ENCODE measurements at regions not wholly inside any gene's neighbourhood (a gene's known extent, or its start where the extent isn't known, plus 50 kb on each side); places are given as distances from the start of the nearest gene placed in this dataset.
A peak's percentile ranks its signal among the peaks of the same experiment; 100 is the strongest.

- DNase-seq, result no peak
Observed at GRCh38 chr14:101184104-101184455, 280.6 kb upstream of the RTL1 start.

DNA sequence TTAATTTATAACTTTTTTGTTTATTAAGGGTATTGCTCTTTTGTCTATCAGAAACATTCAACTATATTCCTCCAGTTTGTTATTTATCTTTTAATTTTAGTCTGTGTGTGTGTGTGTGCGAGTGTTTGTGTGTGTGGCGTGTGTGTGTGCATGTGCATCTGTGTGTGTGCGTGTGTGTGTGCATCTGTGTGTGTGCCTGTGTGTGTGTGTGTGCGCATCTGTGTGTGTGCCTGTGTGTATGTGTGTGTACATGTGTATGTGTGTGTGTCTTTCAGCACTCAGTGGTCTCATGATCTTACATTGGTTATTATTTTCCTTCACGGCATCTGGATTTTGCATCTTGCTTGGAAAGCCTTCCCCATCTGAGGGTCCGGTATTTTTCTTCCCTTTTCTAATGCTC lies 281.1 kb upstream of the RTL1 start:
- DNase-seq, result no peak

GRCh38 chr14:101185073-101185835 lies 281.7 kb upstream of the RTL1 start:
- no peak for DNase-seq

DNA sequence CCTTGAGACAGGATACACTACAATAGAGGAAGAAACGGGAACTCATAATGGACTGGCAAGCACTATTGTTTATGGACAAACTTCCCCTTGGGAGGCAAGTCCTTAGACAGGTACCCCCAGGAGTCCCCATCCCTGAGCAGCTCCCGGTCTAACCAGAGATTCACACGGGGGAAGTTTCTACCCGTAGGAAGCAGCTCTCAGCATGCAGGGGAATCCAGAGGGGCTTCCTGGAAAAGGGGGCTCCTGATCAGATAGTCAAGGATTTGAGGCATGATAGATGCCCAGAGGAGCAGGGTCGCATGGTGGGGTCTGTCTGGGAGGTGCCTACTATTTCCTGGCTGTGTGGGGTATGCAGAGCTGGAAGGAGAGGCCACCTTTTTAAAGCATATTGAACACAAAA lies 282.4 kb upstream of the RTL1 start:
- no peak for DNase-seq

GRCh38 chr14:101186544-101186943 lies 283.0 kb upstream of the RTL1 start:
- DNase-seq, result no peak

GRCh38 chr14:101186992-101187815 lies 283.7 kb upstream of the RTL1 start:
- DNase-seq, result no peak

DNA sequence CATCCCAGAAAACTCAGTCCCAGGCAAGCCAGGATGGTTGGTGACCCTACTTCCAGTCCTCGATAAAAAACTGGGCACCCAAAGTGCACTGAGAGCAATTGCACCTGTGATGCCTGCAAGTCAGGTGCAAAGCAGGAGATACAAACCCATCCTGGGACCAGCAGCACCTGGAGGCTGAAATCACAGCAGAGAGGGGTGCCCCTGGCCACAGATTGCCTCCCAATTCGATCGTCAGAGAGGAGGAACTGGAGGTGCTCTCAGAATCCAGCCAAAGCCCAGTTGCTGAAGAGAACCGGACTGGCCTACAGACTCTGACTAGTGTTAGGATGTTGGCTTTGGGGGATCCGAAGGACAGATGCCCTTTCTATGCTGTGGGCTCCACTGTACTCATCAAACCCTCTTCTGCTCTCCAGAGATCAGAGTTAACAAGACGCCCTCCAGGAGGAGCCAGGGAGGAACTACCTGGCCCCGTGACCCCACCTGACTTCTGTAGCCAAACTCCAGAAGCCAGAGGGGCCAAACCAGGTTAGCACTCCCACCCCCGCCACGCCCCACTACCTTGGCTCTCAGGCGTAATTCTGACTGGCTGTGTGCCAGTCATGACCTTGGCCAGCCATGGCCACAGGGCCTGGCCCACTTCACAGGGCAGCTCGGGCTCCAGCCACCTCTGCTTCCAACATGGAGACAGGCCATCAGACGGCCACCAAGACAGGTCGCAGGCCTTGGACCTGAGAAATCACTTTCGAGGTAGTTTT lies 284.5 kb upstream of the RTL1 start:
- no peak for DNase-seq

DNA sequence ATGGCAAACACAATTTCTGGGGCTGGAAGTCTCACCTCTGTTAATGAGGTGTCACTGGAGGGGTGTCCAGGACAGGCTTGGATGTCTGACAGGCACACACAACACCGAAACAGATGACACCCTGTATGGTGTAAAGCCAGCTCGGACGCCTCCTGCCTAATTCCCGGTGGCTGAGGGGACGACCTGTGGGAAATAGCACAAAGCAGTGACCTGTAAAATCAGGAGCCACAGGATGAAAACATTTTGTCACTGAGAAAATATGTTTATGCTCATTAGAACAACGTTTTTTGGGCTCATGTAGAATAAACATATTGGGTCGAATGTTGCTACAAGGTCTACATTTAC lies 285.0 kb upstream of the RTL1 start:
- DNase-seq, result no peak

DNA sequence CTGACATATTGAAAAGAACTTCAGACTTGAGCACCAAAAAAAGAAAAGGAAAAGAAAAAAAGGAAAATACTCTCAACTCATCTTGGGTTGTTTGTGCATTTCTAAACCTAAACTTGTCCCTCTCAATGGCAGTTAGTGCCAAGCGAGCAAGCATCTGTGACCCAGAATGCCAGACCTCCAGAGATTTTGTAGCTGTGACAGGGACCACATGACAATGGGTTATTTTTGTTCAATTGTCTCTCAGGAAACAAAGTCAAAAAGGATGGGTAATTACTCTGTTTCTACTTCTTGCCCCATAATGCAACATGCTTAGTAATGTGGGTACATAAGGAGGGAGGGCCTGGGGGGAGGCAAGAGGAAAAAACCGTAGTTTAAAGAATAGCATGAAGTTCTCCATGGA lies 285.7 kb upstream of the RTL1 start:
- DNase-seq, result no peak

GRCh38 chr14:101189962-101190560 lies 286.5 kb upstream of the RTL1 start:
- DNase-seq, result no peak

DNA sequence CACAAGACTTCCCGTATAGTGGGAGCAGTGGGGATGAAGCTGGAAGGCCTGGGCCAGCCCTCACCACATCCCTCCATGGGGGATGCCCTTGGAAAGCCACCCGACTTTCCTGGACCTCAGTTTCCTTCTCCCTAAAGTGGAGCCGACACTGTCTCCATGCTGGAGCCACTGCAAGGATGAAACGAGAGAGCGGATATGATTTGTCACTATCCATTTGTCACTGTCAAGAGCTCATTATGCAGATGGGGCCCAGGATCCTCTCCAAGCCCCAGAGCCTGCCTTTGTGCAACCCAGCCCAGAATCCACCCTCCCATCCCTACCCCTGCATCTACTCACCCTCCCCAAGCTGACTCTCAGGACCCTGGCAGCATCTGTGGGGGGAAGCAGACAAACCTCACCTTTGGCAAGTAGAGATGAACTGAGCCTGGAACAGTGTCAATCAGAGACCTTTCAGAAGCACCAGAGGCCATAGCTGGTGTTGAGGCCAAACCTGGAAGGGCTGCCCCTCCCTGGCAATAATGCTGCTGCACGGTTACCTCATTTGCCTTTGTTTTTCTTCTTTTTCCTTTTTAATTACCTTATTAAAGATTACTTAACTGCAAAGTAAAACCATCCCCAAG lies 287.7 kb upstream of the RTL1 start:
- no peak for DNase-seq

GRCh38 chr14:101191721-101192660 lies 288.5 kb upstream of the RTL1 start:
- no peak for DNase-seq

GRCh38 chr14:101192661-101193000 lies 289.1 kb upstream of the RTL1 start:
- DNase-seq, result no peak

DNA sequence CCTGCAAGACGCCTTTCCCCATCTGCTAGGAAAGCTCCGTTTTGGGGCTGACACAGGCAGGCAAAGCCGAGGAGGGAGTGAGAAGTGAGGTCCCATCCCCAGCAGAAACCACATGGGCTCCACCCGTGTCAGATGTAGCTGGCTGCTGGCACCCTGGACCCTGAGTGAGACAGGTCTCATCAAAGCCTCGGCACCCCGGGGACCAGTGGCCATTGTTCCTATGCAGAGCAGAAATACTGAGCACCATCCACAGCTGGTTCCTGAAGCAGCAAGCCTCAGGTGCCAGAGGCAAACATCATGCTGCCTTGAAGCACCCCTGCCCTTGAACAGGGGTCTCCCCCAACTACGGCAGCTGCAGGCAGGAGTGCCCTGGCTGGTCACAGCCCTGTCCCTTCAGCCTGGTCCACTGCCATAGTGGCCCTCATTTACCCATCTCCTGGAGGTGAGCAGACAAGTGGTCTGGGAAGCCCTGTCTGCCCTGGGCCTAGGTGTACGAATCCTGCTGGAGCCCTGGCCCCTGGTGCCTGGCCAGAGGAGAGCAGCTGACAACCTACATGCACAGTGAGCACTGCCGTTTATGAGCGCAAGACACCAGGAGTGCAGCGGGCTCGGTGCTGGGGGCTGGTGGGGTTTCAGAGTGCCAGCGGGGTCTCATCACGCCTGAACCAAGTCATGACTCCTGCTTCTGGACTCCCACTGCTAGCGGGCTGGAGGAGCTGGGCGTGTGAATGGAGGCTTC lies 289.8 kb upstream of the RTL1 start:
- no peak for DNase-seq

DNA sequence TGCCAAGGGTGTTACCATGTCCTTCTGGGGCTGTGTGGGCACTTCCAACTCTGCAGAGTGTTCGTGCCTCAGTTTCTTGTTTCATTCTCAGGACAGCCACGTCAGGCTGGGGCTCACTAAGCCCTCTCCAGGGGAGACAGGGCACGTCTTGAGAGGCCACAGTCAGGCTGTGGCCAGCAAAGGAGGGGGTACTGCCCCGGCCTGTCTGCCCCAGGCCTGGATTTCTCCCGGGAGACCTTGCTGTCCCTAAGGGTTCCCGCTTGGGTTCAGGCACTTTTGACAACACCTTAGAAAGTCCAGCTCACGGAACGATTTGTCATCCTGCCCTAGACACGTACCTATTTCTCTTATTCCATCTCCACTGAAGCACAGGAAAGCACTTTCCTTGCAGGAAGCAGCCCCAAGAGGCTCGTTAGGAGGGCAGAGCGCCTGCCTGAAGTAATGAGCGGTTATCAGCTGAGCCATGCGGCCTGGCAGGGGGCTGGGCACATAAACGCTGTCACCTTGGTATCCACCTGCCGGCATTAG lies 290.4 kb upstream of the RTL1 start:
- no peak for DNase-seq

GRCh38 chr14:101194373-101195308 lies 291.1 kb upstream of the RTL1 start:
- DNase-seq, result peak; percentile 71

DNA sequence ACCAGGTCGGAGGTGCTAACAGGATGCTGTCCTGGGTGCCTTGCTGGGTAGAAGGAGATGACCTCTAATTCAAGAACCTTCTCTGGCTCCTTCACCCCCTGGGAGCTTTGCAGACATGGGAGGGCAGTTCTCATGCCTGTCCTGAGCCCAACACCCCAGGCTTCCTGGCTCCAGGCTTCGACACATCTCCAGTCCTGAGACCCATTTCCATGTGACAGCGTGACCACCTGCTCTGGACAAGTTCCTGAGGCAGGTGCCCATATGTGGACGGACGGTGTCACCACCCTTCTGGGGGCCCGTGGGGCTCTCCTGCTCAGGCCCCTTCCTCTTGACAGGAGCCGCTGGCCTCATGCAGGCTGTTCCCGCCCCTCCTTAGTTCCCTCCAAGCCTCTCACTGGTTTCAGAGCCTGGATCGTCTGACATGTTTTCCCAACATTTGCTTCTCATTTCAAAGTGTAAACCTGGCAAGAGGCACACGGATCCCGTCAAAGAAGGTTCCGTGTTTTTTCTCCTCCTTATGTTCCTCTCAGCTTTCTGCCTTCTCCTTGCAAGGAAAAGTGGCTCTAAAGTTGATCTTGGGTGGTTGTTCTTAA lies 291.9 kb upstream of the RTL1 start:
- no peak for DNase-seq

DNA sequence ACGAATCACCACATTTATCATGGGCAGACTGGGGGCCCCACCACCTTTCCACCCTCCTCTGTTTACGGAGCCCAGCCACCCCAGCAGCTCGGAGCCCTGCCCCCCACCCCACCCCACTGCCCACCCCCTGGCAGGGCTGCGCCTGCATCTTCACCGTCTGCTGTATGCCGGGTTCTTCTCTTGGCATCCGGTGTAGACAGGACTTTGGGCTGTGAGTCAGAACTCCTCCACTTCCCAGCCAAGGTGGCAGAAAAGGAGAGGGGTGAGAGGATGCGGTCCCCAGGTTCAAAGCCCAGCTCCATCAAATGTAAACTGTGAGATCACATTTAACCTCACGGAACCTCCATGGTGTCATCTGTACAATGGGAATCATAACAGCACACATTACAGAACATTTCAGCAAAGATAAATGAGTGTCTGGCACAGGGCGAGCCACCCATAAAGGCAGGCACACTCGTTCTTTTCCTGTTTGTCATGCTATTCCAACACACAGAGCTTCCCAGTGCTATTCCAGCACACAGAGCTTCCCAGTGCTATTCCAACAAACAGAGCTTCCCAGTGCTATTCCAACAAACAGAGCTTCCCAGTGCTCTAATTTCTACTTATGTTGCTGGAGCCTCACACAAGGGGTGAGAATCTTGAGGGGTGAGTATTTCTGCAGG lies 292.7 kb upstream of the RTL1 start:
- DNase-seq, result no peak
